K562 (cell line): ENCODE measurements at regions not wholly inside any gene's neighbourhood (a gene's known extent, or its start where the extent isn't known, plus 50 kb on each side); places are given as distances from the start of the nearest gene placed in this dataset.

Source experiments
- ATAC-seq: fragments of 200-7000 bp; cut with Tn5 transposase; 3 replicates; pipeline ENCODE4 v1.9.1; 2020; ENCODE audit warnings: moderate library complexity
- BruUV-seq: library from RNA; stranded (reverse); fragments of 400-500 nt; replicated peaks from 2 replicates; lab custom pipeline; 2021; lab: Mats Ljungman, UMichigan
- CTCF ChIA-PET: fragments of 300-600 bp; formaldehyde crosslinking; extraction: SDS; loops from one replicate; lab custom pipeline; 2021; ENCODE audit warnings: low intra/inter-chr PET ratio; lab: Yijun Ruan, JAX
- POLR2A ChIA-PET: fragments of 300-600, 350-650 bp; sonication (Branson Sonifier 250); formaldehyde crosslinking; extraction: SDS; loops from one replicate; lab custom pipeline; 2021; ENCODE audit warnings: antibody characterized with exemption, inconsistent platforms; lab: Yijun Ruan, JAX
- DNase-seq, 4 experiments: peaks; one replicate each; pipeline versions ENCODE4 v3.0.0 to v3.0.0-alpha.2; 2011 to 2018; ENCODE audit warnings: low spot score in 3 of 4, mixed read lengths in 3 of 4; ENCODE audit errors: extremely low read depth in 1 of 4
- FAIRE-seq: peaks from 2 replicates; lab custom pipeline; 2011; peaks lifted over from hg19 to GRCh38; lab: Jason Lieb, UNC
- H2AFZ ChIP-seq: 2 replicates; pipeline ENCODE4 v1.6.0; 2011; ENCODE audit warnings: low read depth, low read length, control low read depth, inconsistent platforms
- H3K27ac ChIP-seq: fragments of 200-600 bp; 3 replicates; pipeline ENCODE4 v1.8.0; 2011; ENCODE audit warnings: low read depth, mild to moderate bottlenecking, control low read depth, inconsistent platforms, low read length, moderate library complexity, mixed read lengths; ENCODE audit errors: extremely low read depth
- H3K27me3 ChIP-seq, 2 experiments: fragments of 300-600 bp in 1 of 2; 2 replicates in 1 of 2; 3 replicates in 1 of 2; pipeline versions ENCODE4 v1.6.0 to v1.8.0; 2011; ENCODE audit warnings: inconsistent platforms in 2 of 2, low read length in 2 of 2, mild to moderate bottlenecking in 1 of 2, mixed read lengths in 1 of 2, moderate library complexity in 1 of 2; ENCODE audit not compliant: control insufficient read depth in 2 of 2, insufficient read depth in 2 of 2
- H3K36me3 ChIP-seq: fragments of 300-600 bp; 3 replicates; pipeline ENCODE4 v1.8.0; 2011; ENCODE audit warnings: mild to moderate bottlenecking, low read length, inconsistent platforms; ENCODE audit not compliant: control insufficient read depth, insufficient read depth
- H3K4me1 ChIP-seq, 2 experiments: fragments of 200-600 bp in 1 of 2; replicated peaks in 1 of 2; 2 replicates in 1 of 2; 3 replicates in 1 of 2; pipeline versions ENCODE4 v1.5.1 to v1.8.0; 2011; ENCODE audit warnings: inconsistent platforms in 2 of 2, low read length in 2 of 2, mild to moderate bottlenecking in 1 of 2, mixed read lengths in 1 of 2, moderate library complexity in 1 of 2; ENCODE audit not compliant: control insufficient read depth in 2 of 2, insufficient read depth in 2 of 2
- H3K4me2 ChIP-seq: 2 replicates; pipeline ENCODE4 v1.6.1; 2011; ENCODE audit warnings: low read length, control low read depth, inconsistent platforms, mixed read lengths; ENCODE audit not compliant: insufficient read depth
- H3K4me3 ChIP-seq: fragments of 200-600 bp; sonication (generic), shearing (Covaris generic); 2 replicates; pipeline ENCODE4 v1.5.1; 2016; ENCODE audit warnings: control low read depth, inconsistent platforms
- H3K79me2 ChIP-seq: fragments of 200-600 bp; 3 replicates; pipeline ENCODE4 v1.8.0; 2011; ENCODE audit warnings: low read length, inconsistent platforms; ENCODE audit not compliant: control insufficient read depth, insufficient read depth
- H3K9ac ChIP-seq, 2 experiments: 2 replicates each; pipeline versions ENCODE4 v1.6.0 to v1.6.1; 2011; ENCODE audit warnings: low read depth in 2 of 2, low read length in 2 of 2, control low read depth in 1 of 2, inconsistent platforms in 1 of 2, mild to moderate bottlenecking in 1 of 2, mixed read lengths in 1 of 2; ENCODE audit not compliant: insufficient read depth in 1 of 2
- H3K9me1 ChIP-seq: one replicate; pipeline ENCODE4 v1.6.0; 2011; ENCODE audit warnings: inconsistent platforms, mild to moderate bottlenecking, low read length, moderate library complexity; ENCODE audit not compliant: control insufficient read depth, insufficient read depth
- H3K9me3 ChIP-seq: replicated peaks from 2 replicates; pipeline ENCODE4 v1.5.1; 2011; ENCODE audit warnings: low read depth, low read length, inconsistent platforms; ENCODE audit not compliant: control insufficient read depth, insufficient read depth
- H4K20me1 ChIP-seq: replicated peaks from 2 replicates; pipeline ENCODE4 v1.6.1; 2011; ENCODE audit warnings: low read length, inconsistent platforms, mixed read lengths; ENCODE audit not compliant: control insufficient read depth, insufficient read depth
- DACH1 ChIP-seq: fragments of 450-650 bp; IDR thresholded peaks from 2 replicates; pipeline ENCODE4 v1.6.1; 2018; ENCODE audit not compliant: partially characterized antibody
- FOS ChIP-seq: IDR thresholded peaks from 3 replicates; pipeline ENCODE4 v1.6.1; 2011; ENCODE audit not compliant: insufficient read length; ENCODE audit errors: extremely low read depth
- GTF2E2 ChIP-seq: fragments of 200-800 bp; sonication (Bioruptor generic); IDR thresholded peaks from 2 replicates; pipeline ENCODE4 v1.6.1; 2016; ENCODE audit warnings: missing genetic modification characterization, missing compliant biosample characterization
- MYC ChIP-seq, 2 experiments: fragments of 250-450 bp in 1 of 2; sonication (Bioruptor Pico) in 1 of 2; IDR thresholded peaks; 2 replicates each; pipeline versions ENCODE4 v1.5.1 to v1.6.1; 2012 to 2021; ENCODE audit warnings: low read depth in 2 of 2, borderline replicate concordance in 1 of 2, improper control_type of control experiment in 1 of 2, low read length in 1 of 2, mild to moderate bottlenecking in 1 of 2, moderate library complexity in 1 of 2
- SP2 ChIP-seq: IDR thresholded peaks from 2 replicates; pipeline ENCODE4 v1.6.1; 2011; ENCODE audit warnings: mild to moderate bottlenecking, low read depth, low read length, moderate library complexity; ENCODE audit not compliant: poor library complexity, severe bottlenecking; ENCODE audit errors: extremely low read depth
- ZNF263 ChIP-seq: sonication (generic); formaldehyde crosslinking; IDR thresholded peaks from 2 replicates; pipeline ENCODE4 v1.8.0; 2022; ENCODE audit warnings: mild to moderate bottlenecking, missing genetic modification reagents, borderline replicate concordance
- ZNF436 ChIP-seq: fragments of 250-450, 450-650 bp; sonication (Bioruptor Pico); formaldehyde crosslinking; IDR thresholded peaks from 2 replicates; pipeline ENCODE4 v1.7.0; 2020; ENCODE audit warnings: mild to moderate bottlenecking
- WGBS: fragments of 100-300 bp; shearing (Covaris generic); methylation state at CpG from one replicate; pipeline ENCODE4 v1.1.6; 2016; ENCODE audit warnings: low coverage, mixed read lengths; ENCODE audit not compliant: insufficient coverage; ENCODE audit errors: missing lambda C conversion rate; 5-methylcytosine and 5-hydroxymethylcytosine counted together
- in situ Hi-C: fragments of 300-500 bp; cut with MboI; formaldehyde crosslinking; loops from 4 replicates; pipeline ENCODE4 v1.15.0; 2018; ENCODE audit warnings: inconsistent platforms, mixed read lengths
- intact Hi-C: fragments of 100-400 bp; cut with micrococcal nuclease; formaldehyde crosslinking; loops from 2 replicates; pipeline ENCODE4 v1.14.2; 2022
- TF ChIP-seq, protein P1 (sequence below): fragments of 200-400 bp; formaldehyde crosslinking; IDR thresholded peaks from 2 replicates; pipeline ENCODE4 v1.6.1; 2017; ENCODE audit warnings: mild to moderate bottlenecking, low read depth, low read length, moderate library complexity
- TF ChIP-seq, protein P2 (sequence below): fragments of 250-450 bp; sonication (Bioruptor Pico); IDR thresholded peaks from 2 replicates; pipeline ENCODE4 v1.8.0; 2022; ENCODE audit warnings: inconsistent platforms
- TF ChIP-seq, protein P3 (sequence below): IDR thresholded peaks from 2 replicates; pipeline ENCODE4 v1.6.1; 2012; ENCODE audit warnings: low read depth, low read length, improper control_type of control experiment, borderline replicate concordance
- TF ChIP-seq, protein P4 (sequence below): fragments of 450-650 bp; IDR thresholded peaks from 2 replicates; pipeline ENCODE4 v1.6.1; 2017; ENCODE audit warnings: mild to moderate bottlenecking, moderate library complexity
- TF ChIP-seq, protein P5 (sequence below): fragments of 450-650 bp; IDR thresholded peaks from 2 replicates; pipeline ENCODE4 v1.6.1; 2016; ENCODE audit warnings: missing biosample characterization, missing genetic modification characterization

DNA sequence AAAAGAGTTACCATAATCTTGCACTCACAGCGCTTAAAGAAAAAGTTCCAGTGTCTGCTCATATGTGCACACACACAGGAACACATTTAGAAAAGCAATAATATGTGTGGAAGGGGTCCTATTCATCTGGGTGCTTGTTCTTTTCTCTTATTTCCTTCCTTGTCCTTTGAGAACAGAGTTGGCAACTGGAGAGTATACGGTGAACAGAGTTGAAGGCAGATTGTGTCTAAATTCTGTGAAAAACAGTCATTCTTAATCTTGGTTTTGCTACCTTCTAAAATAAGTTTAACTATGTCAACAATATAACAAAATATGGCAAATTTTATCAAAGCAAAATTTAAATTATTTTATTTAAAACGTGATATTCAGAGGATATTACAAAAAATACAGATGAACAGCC lies 365.1 kb upstream of the NOCT start (continued):
- TF ChIP-seq, protein P1, sequence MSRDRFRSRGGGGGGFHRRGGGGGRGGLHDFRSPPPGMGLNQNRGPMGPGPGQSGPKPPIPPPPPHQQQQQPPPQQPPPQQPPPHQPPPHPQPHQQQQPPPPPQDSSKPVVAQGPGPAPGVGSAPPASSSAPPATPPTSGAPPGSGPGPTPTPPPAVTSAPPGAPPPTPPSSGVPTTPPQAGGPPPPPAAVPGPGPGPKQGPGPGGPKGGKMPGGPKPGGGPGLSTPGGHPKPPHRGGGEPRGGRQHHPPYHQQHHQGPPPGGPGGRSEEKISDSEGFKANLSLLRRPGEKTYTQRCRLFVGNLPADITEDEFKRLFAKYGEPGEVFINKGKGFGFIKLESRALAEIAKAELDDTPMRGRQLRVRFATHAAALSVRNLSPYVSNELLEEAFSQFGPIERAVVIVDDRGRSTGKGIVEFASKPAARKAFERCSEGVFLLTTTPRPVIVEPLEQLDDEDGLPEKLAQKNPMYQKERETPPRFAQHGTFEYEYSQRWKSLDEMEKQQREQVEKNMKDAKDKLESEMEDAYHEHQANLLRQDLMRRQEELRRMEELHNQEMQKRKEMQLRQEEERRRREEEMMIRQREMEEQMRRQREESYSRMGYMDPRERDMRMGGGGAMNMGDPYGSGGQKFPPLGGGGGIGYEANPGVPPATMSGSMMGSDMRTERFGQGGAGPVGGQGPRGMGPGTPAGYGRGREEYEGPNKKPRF, result no peak

DNA sequence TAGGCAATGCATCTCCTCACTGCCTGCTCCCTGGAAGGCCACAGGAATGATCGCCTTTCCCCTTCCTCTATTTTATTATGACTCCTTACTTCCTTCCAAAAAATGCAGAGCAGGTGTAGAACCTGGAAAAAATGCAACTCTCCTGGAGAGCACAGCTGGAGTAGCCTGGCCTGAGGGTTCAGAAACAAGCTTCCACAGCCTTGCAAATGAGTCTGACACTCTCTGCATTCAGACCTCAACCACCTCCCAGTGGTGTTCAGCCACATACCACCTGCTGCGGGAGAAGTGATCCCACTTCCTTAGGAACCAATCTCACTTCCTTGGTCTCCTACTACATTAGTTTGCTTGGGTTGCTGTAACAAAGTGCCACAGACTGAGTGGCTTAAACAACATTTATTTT lies 368.1 kb upstream of the NOCT start:
- WGBS, result 14% methylated on average over 2 of the region's 2 CpGs
- BruUV-seq, result no TSS peak
- intact Hi-C loops (no loop called here), in situ Hi-C loops (no loop called here)
- no peaks in the 10 kb centered on the region for H3K79me2 ChIP-seq
- H4K20me1 ChIP-seq, result no peaks in the 10 kb centered on the region
- H3K27me3 ChIP-seq, result no peaks in the 10 kb centered on the region
- FAIRE-seq (no peak), ATAC-seq (no peak), DNase-seq (no peak)
- H3K9me3 ChIP-seq, result no peaks in the 10 kb centered on the region
- H3K4me3 ChIP-seq, result no peak overlapping the region
- ChIA-PET POLR2A (no interaction called here), CTCF (no interaction called here)
- H3K4me1 ChIP-seq, result peaks cover 0 to 6% of the 10 kb centered on the region in 2 experiments; a peak in 2 of 5 replicates
- no peak overlapping the region for H3K4me2 ChIP-seq
- H2AFZ ChIP-seq, result no peak overlapping the region
- H3K36me3 ChIP-seq, result no peaks in the 10 kb centered on the region
- H3K27ac ChIP-seq, result no peak overlapping the region
- H3K9ac ChIP-seq, result no peak overlapping the region
- no peaks in the 10 kb centered on the region for H3K9me1 ChIP-seq
- TF ChIP-seq DACH1 (no peak), SP2 (no peak), FOS (no peak), MYC (IDR thresholded peaks at IDR 0.05; ENCODE audit: low read depth, low read length) (no peak), MYC (CRISPR knock-in tag; IDR thresholded peaks at IDR 0.05; ENCODE audit: borderline replicate concordance, low read depth) (no peak), GTF2E2 (tag) (no peak), ZNF436 (CRISPR knock-in tag) (no peak), ZNF263 (CRISPR knock-in tag) (no peak)
- TF ChIP-seq, protein P2, sequence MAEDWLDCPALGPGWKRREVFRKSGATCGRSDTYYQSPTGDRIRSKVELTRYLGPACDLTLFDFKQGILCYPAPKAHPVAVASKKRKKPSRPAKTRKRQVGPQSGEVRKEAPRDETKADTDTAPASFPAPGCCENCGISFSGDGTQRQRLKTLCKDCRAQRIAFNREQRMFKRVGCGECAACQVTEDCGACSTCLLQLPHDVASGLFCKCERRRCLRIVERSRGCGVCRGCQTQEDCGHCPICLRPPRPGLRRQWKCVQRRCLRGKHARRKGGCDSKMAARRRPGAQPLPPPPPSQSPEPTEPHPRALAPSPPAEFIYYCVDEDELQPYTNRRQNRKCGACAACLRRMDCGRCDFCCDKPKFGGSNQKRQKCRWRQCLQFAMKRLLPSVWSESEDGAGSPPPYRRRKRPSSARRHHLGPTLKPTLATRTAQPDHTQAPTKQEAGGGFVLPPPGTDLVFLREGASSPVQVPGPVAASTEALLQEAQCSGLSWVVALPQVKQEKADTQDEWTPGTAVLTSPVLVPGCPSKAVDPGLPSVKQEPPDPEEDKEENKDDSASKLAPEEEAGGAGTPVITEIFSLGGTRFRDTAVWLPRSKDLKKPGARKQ (CRISPR knock-in tag), result no peak
- TF ChIP-seq, protein P3, sequence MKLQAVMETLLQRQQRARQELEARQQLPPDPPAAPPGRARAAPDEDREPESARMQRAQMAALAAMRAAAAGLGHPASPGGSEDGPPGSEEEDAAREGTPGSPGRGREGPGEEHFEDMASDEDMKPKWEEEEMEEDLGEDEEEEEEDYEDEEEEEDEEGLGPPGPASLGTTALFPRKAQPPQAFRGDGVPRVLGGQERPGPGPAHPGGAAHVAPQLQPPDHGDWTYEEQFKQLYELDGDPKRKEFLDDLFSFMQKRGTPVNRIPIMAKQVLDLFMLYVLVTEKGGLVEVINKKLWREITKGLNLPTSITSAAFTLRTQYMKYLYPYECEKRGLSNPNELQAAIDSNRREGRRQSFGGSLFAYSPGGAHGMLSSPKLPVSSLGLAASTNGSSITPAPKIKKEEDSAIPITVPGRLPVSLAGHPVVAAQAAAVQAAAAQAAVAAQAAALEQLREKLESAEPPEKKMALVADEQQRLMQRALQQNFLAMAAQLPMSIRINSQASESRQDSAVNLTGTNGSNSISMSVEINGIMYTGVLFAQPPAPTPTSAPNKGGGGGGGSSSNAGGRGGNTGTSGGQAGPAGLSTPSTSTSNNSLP, result no peak
- TF ChIP-seq, protein P4, sequence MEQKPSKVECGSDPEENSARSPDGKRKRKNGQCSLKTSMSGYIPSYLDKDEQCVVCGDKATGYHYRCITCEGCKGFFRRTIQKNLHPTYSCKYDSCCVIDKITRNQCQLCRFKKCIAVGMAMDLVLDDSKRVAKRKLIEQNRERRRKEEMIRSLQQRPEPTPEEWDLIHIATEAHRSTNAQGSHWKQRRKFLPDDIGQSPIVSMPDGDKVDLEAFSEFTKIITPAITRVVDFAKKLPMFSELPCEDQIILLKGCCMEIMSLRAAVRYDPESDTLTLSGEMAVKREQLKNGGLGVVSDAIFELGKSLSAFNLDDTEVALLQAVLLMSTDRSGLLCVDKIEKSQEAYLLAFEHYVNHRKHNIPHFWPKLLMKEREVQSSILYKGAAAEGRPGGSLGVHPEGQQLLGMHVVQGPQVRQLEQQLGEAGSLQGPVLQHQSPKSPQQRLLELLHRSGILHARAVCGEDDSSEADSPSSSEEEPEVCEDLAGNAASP, result no peak
- TF ChIP-seq, protein P5, sequence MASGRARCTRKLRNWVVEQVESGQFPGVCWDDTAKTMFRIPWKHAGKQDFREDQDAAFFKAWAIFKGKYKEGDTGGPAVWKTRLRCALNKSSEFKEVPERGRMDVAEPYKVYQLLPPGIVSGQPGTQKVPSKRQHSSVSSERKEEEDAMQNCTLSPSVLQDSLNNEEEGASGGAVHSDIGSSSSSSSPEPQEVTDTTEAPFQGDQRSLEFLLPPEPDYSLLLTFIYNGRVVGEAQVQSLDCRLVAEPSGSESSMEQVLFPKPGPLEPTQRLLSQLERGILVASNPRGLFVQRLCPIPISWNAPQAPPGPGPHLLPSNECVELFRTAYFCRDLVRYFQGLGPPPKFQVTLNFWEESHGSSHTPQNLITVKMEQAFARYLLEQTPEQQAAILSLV (tag), result no peak
